ENCODE measurements at regions not wholly inside any gene's neighbourhood (a gene's known extent, or its start where the extent isn't known, plus 50 kb on each side); places are given as distances from the start of the nearest gene placed in this dataset.

DNA sequence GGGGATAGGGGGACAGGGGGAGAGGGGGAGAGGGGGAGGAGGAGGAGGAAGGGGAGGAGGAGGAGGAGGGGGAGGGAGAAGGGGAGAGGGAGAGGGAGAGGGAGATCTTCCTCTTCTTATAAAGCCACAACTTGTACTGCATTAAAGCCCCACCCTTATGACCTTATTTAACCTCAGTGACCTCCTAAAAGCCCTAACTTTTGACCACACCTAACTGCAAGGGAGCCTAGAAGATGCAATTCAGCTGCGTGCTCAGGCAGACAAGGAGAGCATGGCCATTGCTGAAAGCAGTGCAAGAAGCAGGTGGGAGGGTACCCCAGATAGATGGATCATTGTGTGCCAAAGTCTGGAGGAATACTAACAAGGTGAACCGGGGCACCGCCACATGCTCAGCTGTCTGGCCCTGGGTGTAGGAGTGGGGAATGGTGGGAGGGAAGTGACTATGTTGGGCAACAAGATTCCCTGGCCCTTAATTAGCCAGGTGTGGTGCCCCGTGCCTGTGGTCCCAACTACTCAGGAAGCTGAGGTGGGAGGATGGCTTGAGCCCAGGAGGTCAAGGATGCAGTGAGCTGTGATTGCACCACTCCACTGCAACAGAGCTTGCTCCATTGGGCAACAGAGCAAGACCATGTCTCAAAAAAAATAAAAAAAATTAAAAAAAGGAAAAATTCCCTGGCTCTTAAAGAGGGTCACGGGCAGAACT, 125.4 kb upstream of the BOD1 start:
- no peak for DNase-seq (ENCODE audit: low read depth, low spot score)

DNA sequence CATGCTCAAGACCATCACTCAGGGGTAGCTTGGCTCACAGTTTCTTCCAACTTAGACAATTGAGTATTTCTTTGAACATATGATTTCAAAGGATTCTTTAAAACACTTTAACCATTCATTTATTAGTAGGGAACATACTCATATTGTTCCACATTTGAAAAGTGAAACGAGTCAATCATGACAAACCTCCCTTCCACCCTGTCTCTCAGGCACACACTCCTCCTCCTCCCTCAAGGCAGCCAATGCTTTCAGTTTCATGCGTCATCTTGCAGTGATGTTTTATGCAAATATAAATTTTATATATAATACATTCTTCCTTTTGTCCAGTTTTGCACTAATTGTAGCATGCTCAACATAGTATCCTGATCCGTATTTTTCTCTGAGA, 126.0 kb upstream of the BOD1 start:
- no peak for DNase-seq (ENCODE audit: low read depth, low spot score)

DNA sequence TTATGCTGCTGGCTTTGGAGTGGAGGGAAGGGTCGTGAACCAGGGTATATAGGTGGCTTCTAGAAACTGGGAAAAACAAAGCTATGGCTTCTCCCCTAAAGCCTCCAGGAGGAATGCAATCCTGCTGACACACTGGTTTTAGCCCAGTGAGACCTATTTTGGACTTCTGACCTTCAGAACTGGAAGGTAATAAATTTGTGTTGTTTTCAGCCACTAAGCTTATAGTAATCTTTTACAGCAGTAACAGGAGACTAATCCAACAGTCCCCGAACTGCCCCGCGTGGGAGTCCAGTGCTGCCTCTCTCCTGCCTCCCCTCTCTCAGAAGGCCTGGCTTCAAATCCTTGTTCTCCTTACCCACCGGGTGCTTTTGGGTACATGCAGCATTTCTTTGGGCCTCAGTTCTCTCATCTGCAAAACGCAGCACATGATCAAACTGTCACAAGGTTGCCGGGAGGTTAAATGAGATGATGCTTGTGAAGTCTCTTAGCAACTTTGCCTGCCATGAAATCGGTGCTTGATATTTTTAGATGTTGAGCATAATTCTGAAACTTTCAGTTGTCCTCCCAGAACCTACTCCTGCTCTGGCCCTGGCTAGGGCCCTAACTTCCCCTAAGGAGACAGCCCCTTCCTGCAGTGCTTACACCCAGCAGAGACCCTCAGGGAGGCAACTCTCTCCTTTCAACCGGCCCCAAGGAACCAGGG, 127.3 kb upstream of the BOD1 start:
- DNase-seq (ENCODE audit: low read depth, low spot score): no peak

DNA sequence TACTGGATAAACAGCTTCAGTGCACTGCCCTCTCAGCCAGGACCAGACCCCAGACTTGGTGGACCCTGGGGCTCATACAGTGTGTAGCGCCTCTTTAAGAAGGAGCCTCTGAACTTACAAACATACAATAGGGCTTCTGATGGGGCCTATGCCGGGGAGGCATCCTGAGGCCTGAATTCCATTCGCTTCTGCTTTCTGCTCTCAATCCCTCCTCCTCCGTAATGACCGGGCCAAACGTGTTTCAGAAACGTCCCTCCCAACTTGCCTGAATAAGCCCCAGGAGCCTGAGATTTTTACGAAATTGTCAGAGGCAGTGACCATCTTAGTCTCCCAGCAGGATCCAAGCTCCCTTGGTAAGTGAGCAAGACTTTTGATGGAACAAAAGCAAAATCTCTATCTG, 128.1 kb upstream of the BOD1 start:
- no peak for DNase-seq (ENCODE audit: low read depth, low spot score)

DNA sequence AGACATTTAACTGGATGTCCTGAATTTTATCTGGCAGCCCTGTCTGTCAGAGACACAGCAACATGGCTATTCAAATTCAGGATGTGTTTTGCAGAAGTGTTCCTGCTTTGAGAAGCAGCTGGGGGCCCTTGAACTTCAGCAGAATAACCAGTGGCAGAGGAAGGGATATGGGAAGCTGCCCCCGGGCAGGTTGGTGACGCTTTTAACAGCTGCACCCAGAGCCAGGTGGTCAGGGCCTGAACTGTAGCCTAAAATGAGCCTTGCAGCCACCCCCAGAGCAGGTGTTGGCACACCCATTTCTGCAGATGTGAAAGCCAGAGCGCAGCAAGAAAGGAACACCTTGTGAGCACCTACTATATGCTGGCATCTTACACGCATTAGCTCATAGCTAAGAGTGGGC, 128.7 kb upstream of the BOD1 start:
- no peak for DNase-seq (ENCODE audit: low read depth, low spot score)

DNA sequence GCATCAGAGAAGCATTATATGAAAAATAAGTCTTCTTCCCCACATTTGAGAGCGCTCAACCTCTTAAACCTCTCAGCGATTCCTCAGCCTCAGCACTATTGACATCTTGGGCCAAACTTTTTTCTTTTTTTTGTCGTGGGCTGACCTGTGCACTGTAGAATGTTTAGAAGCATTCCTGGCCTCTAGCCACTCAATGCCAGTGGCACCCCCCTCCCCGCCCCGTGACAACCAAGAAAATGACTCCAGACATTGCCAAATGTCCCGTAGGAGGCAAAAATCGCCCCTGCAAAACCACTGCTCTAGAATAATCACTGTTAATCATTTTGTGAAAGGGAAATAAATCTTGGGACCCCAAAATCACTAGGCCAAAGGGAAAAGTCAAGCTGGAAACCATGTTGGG, 129.1 kb upstream of the BOD1 start:
- DNase-seq (ENCODE audit: low read depth, low spot score): no peak

DNA sequence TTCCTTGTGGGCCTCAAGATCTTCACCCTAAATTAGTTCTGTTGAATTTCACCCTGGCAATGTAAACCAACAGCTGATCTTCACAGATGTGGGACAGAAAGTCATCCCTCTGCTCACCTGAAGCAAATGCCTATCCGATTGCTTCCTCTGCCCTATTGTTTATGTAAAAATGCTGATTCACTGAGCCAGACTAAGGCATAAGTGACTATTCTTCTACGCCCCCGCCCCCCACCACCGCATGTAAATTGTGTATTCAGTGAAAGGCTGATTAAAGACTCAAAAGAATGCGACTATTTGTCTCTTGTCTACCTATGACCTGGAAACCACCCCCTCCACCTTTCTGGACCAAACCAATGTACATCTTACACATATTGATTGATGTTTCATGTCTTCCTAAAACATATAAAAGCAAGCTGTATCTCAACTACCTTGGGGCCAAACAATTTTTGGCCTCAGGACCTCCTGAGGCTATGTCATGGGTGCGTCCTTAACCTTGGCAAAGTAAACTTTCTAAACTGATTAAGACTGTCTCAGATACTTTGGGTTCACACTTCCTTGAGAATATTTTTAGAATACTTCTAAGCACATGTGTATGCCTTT, 129.7 kb upstream of the BOD1 start:
- DNase-seq (ENCODE audit: low read depth, low spot score): no peak

DNA sequence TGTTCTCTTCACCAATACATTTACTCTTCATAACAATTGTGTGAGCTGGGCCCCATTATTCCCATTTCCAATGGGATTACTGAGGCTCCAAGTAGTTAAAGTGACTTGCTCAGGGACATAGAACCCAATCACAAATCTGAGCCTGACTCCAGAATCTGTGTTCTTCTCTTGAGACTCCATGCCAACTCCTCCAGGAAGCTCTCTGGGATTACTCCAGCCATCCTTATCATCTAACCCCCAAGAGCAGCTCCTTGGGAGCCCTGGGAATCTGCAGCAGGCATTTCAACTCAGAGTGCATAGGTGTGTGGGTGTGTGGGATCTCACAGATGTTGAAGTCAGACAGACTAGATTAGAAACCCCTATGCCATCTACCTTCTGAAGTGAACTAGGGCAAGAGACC, 131.4 kb upstream of the BOD1 start:
- DNase-seq (ENCODE audit: low read depth, low spot score): no peak

DNA sequence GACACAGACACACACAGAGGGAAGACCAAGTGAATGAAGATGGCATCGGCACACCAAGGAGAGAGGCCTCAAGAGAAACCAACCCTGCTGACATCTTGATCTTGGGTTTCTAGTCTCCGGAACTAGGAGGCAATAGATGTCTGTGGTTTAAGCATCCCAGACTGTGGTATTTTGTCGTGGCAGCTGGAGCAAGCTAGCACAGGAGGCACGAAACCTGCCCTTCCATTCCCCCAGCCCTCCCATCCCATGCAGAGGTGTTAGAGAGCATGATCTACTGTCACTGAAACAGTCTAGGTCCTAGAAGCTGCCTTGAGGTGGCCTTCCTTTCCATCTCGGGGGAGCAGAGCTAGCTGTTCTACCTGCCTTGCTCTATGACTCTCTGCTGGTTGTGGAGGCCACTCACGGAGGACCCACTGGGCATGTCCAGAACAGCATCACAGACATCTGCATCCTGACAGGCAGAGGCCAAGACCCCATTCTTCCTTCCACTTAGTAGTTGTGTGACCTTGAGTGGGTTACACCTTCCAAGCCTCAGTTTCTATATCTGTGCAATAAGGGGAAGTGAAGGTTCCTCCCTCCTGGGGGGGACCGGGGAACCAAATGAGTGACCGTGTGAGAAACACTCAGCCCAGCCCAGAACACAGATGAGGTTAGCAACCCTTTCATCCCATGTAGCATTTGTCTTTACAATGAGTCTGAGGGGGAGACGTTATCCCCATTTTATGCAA, 134.3 kb upstream of the BOD1 start:
- DNase-seq (ENCODE audit: low read depth, low spot score): no peak

DNA sequence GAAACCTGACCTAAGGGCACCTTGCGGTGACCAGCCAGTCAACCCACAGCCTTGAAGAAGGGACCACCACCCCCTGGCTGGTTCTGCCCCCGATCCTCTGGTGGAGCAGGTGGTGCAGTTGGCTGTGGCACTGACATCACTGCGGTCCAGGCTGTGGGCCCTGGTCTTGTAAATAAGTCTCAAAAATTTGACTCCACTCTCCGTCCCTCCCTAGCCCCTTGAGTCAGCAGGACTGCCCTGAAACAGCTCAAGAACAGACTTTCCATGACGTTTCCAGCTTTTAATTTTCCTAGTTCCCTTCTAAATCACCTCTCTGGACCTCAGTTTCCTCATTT, 134.8 kb upstream of the BOD1 start:
- DNase-seq (ENCODE audit: low read depth, low spot score): no peak

DNA sequence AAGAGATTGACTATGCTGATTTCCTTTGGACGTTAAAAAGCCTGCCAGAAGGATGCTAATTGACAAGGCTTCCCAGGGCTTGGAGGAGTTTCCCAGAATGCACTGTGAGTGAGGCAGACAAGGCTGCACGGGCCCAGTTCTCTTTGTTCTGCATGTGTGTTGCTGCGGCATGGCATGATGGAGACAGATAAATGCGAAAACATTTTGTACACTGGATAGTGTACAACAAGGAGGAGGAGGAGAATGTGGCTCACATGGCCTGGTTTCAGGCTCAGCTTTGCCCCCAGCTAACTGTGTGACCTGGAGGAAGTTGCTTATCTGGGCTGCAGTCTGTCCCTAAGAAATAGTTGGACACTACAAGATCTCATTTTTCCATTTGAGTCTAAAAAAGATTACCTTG, 135.5 kb upstream of the CPEB4 start:
- no peak for DNase-seq (ENCODE audit: low read depth, low spot score)

DNA sequence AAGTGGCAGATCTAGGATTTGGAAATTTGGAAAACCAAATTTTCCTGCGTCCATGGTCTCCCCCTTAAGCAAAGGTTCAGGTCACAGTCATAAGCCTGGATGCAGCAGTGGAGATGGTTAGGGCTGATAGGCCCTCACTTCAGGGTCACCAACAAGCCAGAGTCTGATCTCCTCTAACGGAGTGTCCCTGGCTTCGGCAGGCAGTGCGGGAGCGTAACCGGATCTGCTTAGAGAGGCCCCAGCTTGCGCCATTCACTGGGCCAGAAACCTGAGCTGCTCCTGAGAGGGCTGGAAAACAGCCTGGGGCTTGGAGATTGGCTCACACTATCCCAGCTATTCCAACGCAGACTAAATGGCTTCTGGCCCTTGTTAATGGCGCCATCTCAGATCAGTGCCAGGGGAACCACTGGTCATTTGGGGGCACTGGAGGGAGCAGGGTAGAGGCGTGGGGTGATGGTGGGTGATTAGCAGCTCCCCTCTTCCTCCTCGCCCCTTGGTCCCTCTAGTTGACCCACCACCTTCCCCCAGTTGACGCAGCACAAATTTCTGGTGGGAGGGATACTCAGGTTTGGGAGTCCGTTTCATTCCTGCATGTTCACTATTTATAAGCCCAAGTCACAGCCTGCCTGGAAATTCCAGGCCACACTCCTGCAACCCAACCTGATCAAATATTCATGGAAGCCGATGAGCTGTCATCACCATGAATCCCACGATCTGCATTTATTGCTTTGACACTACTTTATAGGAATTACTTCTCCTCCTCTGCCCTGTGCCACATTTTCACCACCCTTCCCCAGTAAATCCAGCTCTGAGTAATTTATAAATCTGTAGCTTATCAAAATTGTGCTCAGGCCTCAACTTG, 134.6 kb upstream of the CPEB4 start:
- peak; percentile 67 for DNase-seq (ENCODE audit: low read depth, low spot score)

DNA sequence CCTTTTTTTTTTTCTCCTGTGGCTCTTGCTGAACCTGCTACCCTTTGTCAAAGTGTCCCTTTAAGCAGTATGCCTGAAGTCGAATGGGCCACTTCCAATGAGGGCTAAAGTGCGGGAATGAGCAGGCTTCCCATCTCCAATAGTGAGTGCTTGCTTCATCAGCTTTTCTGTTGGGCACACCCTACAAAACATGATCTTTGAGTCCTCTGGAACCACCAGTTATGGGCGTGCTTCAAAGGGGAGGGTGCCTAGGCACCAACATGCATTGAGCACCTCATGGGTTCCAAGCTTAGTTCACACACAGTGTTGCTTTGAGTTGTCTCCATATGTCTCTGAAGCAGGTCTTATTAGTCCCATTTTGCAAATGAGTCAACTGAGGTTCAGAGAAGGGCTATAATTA, 132.8 kb upstream of the CPEB4 start:
- no peak for DNase-seq (ENCODE audit: low read depth, low spot score)

DNA sequence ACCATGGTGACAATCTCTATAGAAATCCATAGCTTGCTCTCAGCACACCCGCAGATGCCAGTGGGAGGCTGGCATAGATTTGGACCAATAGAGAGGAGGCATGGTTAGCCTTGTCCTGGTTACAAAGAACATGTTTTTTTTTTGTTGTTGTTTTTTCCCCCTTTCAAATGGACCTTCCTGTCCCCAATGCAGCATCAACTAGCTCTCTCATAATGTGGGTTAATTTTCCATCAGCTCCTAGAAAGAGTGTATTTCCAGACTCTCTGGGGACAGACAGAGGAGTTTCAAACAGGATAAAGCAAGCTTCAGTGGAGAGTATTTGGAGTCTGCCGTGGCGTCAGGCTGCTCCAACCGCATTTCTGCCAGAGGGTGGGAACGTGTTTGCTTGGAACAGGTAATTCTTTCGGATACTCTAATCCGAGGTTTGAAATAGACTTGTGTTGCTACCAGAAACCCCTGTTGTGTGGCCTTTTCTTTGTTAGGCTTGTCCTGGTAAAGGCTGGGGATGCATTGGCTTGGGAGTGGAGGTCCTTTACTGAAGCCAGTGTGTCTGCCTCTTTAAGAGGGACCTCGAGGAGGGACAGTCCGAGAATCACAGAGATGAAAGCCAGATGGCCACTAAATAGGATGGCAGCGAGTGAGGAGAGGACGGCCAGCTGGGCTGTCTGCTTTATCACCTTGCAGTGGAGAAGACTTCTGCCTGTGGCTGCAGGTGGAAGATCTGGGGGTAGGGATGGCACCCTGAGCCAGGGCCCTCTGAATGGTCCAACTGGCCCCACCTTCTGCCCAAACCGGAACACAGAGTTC, 130.5 kb upstream of the CPEB4 start:
- DNase-seq (ENCODE audit: low read depth, low spot score): no peak

DNA sequence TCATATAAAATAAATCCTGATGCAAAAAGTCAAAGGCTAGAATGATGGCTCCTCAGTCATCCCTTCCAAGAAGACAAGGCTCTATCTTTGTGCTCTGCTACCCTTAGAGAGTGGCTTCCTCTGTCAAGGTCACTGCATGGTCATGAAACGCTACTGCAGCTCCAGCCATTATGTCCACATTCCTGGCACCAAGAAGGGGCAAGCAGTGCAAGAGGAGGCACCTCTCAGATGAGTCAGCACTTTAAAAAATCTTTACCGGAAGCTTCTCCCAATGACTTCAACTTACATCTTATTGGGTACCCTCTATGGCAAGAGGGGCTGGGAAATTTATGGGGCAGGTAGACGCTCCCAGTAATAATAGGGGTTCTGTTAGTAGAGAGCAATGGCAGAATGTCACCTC, 129.5 kb upstream of the CPEB4 start:
- DNase-seq (ENCODE audit: low read depth, low spot score): no peak

DNA sequence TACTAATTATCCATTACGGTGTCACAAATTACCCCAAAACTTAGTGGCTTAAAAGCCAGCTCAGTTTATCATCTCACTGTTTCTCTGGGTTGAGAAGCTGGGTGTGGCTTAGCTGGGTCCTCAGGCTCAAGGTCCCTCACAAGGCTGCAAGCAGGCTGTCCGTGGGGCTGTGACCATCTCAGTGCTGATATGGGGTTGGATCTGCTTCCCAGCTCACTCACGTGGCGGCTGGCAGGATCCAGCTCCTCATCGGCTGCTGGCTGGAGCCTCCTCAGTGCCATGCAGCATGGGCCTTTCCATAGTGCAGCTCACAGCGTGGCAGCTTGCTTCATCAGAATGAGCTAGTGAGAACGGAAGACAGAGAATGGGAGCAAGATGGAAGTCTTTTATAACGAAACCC, 128.5 kb upstream of the CPEB4 start:
- DNase-seq (ENCODE audit: low read depth, low spot score): no peak

DNA sequence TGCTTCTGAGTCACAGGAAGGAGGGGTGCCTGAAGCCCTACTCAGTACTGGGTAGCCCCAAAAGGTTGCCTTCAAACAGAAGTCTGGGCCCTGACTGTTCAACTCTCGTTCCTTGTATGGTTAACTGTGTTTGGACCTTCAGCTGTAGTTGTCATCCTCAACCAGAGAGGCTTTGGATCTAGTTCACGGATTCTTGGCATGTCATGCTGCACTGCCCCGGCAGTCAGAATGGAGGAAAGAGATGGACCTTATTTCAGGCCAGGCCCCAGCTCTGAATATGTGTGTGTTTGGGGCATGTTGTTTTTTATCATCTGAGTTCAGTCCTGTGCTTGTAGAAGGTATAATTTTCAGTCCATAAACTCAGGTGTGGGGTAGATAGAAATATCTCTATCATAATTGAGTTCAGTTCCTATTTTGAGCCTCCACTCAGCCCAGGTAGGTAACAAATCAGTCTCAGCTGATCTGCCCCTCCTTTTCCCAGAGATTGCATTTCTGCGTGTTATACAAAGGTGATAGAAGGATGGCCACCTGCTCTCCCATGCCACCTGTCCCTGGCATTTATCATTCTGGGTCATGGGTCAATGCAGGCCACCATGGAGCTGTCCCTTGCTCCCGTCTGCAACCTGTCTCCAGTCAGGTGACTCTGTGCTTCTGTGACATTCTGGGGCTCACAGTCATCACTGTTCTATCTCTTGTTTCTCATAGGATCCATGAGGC, 127.5 kb upstream of the CPEB4 start:
- no peak for DNase-seq (ENCODE audit: low read depth, low spot score)

DNA sequence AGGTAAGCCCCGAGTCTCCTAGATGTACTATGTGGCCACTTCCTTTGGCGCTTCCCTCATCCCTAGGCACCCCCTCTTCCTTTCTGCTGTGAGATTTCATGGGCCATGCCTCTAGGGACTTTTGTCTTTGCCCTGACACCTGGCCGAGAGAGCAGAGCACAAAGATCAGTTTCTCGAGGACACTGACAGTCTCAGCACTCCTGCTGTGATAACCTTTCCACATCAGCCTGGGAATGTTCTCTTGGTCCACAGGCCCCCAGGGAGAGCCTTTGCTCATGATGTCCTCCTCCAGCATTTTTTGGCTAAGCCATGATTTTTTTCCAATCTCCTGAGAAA, 127.0 kb upstream of the CPEB4 start:
- no peak for DNase-seq (ENCODE audit: low read depth, low spot score)

DNA sequence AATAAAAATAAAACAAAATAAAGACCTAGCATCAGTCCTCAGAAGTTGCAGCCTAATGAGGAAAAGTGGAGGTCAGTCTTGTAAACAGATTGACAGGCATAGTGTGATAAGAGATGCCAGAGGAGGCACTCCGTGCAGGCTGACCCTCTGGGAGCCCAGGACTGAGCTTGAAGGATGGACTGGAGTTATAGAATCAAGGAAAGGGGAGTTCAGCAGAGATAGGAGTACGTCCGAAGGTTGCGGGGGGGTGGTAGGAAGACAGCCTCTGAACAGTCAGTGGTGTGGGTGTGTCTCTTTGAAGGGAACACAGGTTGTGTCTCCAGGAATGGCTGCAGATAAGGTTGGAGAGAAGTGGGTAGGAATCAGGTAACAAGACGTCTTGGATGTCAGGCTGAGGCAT, 126.1 kb upstream of the CPEB4 start:
- no peak for DNase-seq (ENCODE audit: low read depth, low spot score)

DNA sequence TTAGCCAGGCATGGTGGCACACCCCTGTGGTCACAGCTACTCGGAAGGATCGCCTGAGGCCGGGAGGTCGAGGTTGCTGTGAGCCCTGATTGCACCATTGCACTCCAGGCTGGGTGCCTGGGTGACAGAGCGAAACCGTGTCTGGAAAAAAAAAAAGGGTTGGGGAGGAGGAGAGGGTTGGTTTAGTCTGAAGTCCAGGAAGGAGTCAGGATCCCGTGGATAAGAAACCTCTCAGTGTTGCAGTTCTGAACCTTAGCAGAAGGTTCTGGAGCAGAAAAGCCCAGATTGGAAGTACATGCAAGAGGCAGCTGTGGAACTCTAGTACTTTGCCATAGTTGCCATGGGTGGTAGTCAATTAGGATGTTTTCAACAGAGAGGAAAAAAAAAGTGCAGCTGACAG, 125.2 kb upstream of the CPEB4 start:
- DNase-seq (ENCODE audit: low read depth, low spot score): no peak

All from iPS DF 19.7 (cell line).